HUDEP-2 (cell line): ENCODE measurements at regions not wholly inside any gene's neighbourhood (a gene's known extent, or its start where the extent isn't known, plus 50 kb on each side); places are given as distances from the start of the nearest gene placed in this dataset.

Experiments used
- DNase-seq, 76 experiments: peaks; one replicate each; lab custom pipeline; 2025; ENCODE audit not compliant: unreplicated experiment in 76 of 76; lab: John Stamatoyannopoulos, UW

GRCh38 chr7:86949779-86950260 lies 109.6 kb downstream of the ELAPOR2 start:
- no peak for DNase-seq

GRCh38 chr7:86949052-86949778 lies 110.2 kb downstream of the ELAPOR2 start:
- DNase-seq, result no peak

DNA sequence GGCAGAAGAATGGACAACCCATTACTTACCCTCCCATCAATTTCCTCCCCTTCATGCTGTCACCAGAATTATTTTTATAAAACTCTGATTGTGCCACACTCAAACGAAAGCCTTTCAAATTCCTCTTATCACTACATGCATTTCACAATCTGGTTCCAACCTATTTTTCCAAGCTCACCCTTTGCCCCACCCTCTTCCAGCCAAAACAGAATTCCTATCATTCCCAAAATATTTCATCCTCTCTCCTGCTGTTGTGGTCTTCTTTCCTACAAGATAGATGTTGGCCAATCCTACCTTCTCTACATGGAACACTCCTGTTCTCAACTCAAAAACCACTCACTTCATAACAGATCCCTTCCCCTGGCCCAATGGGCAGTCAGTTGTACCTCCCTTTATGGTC lies 111.5 kb downstream of the ELAPOR2 start:
- DNase-seq, result no peak

GRCh38 chr7:86943447-86943846 lies 116.0 kb downstream of the ELAPOR2 start:
- DNase-seq, result no peak

DNA sequence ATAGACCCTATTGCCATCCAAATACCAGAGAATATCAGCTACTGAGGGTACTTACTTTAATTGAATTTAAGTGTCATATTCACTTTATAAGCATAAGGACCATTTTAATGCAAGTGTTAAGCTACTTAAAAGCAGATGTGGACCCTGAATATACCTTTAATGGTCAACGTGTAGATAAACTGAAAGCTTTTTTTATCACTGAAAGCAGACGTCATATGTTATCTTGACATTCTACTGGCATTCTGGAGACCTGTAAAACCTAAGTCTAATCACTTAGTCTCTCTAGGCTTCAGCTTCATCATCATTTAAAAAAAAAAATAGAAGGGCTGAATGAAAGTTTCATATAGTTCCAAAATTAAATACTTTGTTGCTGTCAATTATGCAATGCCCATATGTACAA lies 116.5 kb downstream of the ELAPOR2 start:
- DNase-seq, result no peak

GRCh38 chr7:86942081-86942480 lies 117.4 kb downstream of the ELAPOR2 start:
- DNase-seq, result no peak

DNA sequence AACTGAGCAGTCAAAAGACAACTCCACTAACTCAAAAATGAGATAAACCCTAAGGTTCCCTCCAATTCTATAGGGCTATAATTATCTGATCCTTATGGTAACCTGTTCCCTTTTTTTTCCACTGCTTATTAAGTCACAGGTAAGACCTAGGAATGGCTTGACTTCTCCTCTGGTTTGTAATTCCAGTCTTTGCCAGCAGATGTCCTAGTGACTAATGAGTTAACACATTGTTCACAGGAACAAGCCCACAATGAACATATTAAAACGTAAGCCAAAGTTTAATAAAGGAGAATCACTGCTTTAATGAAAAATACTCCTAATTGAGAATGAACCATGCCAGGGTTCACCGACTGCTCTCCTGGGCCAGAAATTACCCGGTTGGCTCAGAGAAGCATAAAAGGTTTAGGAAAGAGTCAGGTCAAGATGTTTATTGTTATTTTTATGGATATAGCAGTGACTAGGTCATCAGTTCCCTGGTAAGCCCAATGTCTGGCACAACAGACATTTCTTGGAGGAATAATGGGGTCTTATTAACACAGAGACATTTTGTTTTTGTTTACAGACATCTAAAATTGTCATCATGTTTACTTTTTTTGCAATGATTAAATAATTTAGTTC lies 120.1 kb downstream of the ELAPOR2 start:
- DNase-seq, result peak in 41 of 76 experiments; percentile 1 to 73 (median 47)

DNA sequence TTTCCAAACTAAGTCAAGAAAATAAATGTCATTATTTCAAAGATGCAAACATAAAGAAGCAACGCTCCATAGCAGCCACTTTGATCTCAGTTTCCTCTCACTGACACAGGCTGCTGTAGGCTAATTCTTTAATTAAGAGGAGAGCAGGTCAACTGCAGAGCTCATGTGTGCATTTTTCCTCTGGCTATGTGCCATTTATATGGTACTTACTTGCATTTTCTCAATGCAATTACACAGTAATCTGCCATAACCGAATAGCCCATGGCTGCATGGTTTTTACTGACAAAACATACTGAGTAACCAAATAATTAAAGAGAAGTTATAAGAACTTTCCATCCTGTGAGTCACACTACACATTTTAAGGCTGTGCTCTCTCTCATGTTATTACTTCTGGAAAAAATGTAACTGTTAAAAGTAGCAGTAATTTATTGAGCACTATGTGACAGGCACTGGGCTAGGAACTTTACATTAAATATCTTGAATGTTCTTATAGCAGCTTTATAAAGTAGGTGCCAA lies 122.0 kb downstream of the ELAPOR2 start:
- DNase-seq, result no peak

GRCh38 chr7:86933295-86933845 lies 126.1 kb downstream of the ELAPOR2 start:
- peak in 38 of 76 experiments; percentile 1 to 85 (median 59) for DNase-seq

DNA sequence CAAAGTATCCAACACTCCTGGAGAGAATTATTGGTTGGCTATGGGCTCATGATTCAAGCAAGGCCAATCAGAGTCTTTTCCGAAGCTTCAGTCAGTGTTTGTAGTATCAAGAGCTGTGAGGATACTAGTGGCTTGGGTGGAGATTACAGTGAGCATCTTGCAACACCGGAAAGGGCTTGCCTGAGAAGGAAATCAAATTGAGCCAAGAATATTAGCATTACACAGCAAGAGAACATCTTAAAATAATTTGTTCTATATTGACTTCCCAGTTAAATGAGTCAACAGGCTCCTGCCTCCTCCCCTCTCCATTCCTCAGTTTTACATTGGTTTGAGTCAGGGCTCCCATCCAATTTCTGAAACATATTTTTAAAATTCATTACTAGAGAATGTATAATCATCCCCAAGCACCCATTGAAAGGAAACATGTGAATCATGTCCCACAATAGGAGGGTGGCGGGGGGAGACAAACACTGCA lies 127.4 kb downstream of the ELAPOR2 start:
- DNase-seq, result no peak

- no peak for DNase-seq
Observed at GRCh38 chr7:86931439-86931838, 128.0 kb downstream of the ELAPOR2 start.

DNA sequence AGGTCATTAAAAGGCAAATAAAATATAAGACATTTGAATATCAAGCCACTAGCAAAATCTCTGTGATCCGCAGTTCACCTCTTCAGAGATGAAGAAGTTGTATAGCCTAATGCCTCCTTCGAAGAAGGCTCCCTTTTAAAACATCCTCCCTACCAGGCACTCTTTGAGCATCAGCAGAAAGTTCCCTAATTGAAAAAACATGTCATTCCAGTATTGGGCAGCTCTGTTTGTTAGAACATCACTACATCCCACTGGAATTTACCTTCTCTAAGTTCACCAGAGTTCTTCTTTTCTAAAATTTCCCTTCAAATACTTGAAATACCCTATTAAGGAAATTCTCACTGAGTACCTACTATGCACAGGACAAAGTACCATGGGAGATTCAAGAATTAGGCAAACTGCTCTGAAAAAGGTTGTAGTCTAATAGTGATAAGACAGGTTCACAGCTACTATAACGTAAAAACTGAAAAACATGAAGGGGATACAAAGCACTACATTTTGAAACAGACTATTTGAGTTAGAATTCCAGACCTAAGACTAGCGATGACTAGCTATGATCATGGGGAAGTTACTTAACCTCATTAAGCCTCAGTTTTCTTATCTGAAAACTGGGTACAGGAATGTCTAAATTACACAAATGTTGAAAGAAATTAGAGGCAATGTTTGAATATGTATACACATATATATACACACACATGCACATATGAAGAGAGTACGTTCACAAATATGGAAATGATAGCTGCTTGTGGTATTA lies 128.7 kb downstream of the ELAPOR2 start:
- DNase-seq, result no peak

DNA sequence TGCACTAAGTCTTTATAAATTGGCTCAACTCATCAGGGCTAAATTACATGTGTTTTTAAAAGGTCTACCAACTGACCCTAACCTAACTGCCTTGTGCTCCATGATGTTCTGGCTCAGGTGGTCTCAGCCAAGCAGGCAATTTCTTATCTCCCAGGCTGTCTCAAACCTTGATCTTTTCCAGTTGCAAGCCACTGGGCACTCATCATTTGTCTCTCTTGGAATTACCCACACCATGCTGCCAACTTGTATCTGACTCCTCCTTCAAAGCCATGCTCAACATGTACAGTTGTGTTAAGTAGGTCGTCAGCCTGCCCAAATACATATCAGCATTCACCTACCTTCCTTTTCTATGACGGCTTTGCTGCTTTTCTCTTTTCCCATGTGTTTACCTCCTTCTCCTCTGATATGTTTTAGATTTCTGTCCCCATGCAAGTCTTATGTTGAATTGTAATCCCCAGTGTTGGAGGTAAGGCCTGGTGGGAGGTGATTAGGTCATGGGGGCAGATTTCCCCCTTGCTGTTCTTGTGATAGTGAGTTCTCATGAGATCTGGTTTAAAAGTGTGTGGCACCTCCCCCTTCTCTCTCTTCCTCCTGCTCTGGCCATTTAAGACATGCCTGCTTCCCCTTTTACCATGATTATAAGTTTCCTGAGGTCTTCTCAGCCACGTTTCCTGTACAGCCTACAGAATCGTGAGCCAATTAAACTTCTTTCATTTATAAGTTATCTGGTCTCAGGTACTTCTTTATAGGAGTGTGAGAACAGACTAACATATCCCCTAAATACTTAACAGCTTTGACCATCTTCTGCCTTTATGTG lies 130.0 kb downstream of the ELAPOR2 start:
- peak in 5 of 76 experiments; percentile 2 to 11 (median 7) for DNase-seq

DNA sequence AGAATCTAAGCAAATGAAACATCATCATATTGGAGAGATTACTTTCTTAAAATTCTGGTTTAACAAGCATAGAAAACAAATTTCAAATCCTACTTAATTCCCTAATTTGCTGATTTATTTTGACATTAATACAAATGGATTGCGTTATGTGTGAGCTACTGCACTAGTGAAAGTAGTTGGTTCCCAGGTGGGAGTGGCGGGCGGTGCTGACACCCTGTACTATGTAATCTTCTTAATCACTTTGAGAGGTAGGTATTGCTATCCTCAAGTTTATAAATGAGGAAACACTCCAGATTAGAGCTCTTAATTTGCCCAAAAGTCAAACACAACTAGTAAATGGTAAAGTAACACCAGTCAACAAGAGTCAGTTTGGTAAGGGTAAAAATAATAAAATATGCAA lies 131.1 kb downstream of the ELAPOR2 start:
- no peak for DNase-seq

- DNase-seq, result peak in 28 of 76 experiments; percentile 1 to 60 (median 26)
Observed at GRCh38 chr7:86926732-86927131, 132.7 kb downstream of the ELAPOR2 start.

GRCh38 chr7:86925221-86925620 lies 134.2 kb downstream of the ELAPOR2 start:
- DNase-seq, result peak in 8 of 76 experiments; percentile 4 to 33 (median 8)

- no peak for DNase-seq
Observed at GRCh38 chr7:86923527-86923926, 135.9 kb downstream of the ELAPOR2 start.

GRCh38 chr7:86920154-86920553 lies 139.3 kb downstream of the ELAPOR2 start:
- DNase-seq, result no peak

DNA sequence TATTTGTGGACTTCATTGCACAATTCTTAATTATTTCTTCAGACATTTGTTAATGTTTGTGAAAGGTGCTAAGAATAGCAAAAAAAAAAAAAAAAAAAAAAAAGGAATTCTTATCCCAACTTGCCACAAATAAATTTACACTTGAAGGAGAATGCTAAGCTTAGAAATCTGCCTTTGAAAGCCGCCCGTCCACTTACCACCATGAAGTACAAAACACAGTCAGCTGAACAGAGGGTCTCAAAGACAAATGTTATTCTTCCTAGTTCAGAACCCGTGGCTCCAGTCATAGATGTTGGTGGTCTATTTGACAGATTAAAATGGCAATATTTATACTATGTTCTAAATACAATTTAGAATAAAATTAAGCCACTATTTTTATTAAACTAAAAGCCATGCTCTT lies 141.2 kb downstream of the ELAPOR2 start:
- DNase-seq, result no peak

GRCh38 chr7:86916277-86916825 lies 143.1 kb downstream of the ELAPOR2 start:
- DNase-seq, result no peak
